Panc1 (cell line): ENCODE measurements at regions not wholly inside any gene's neighbourhood (a gene's known extent, or its start where the extent isn't known, plus 50 kb on each side); places are given as distances from the start of the nearest gene placed in this dataset.

Source experiments
- CTCF ChIP-seq: fragments of 450-650 bp; IDR thresholded peaks from 2 replicates; pipeline ENCODE4 v1.5.1; 2017; ENCODE audit warnings: mild to moderate bottlenecking
- POLR2AphosphoS5 ChIP-seq: IDR thresholded peaks from 2 replicates; pipeline ENCODE4 v1.6.1; 2012; ENCODE audit warnings: mild to moderate bottlenecking, low read depth, low read length, moderate library complexity
- REST ChIP-seq, 2 experiments: IDR thresholded peaks; 2 replicates each; pipeline ENCODE4 v1.6.1; 2011 to 2012; ENCODE audit warnings: low read depth in 2 of 2, control low read depth in 1 of 2, low read length in 1 of 2, mild to moderate bottlenecking in 1 of 2, moderate library complexity in 1 of 2; ENCODE audit not compliant: insufficient read depth in 1 of 2
- SIN3A ChIP-seq: IDR thresholded peaks from 2 replicates; pipeline ENCODE4 v1.6.1; 2012; ENCODE audit warnings: low read depth, mild to moderate bottlenecking, low read length, moderate library complexity, borderline replicate concordance; ENCODE audit not compliant: insufficient read depth
- TCF7L2 ChIP-seq: IDR thresholded peaks from 2 replicates; pipeline ENCODE4 v1.6.1; 2011; ENCODE audit warnings: mild to moderate bottlenecking, low read depth, low read length, inconsistent platforms

- TF ChIP-seq CTCF = no peak
- TF ChIP-seq REST (IDR thresholded peaks at IDR 0.05; ENCODE audit: insufficient read depth in 1 of 2, low read depth in 2 of 2, low read length in 1 of 2) = no peak
- TF ChIP-seq POLR2AphosphoS5 = no peak
- TF ChIP-seq SIN3A = no peak
- no peak for TF ChIP-seq TCF7L2
Measured at GRCh38 chr18:1999387-1999786, 571.9 kb downstream of the METTL4 start.
